22Rv1 (cell line): ENCODE measurements at regions not wholly inside any gene's neighbourhood (a gene's known extent, or its start where the extent isn't known, plus 50 kb on each side); places are given as distances from the start of the nearest gene placed in this dataset.
"Not testable (repeated sequence)": the region's sequence is repeated elsewhere in the genome, so short reads cannot be mapped to it uniquely, and the experiment has no call there.

Experiments
- CTCF ChIP-seq: fragments of 450-650 bp; IDR thresholded peaks from 2 replicates; pipeline ENCODE4 v1.5.1; 2017; ENCODE audit warnings: mild to moderate bottlenecking
- ZFX ChIP-seq: fragments of 450-650 bp; IDR thresholded peaks from 2 replicates; pipeline ENCODE4 v1.6.1; 2017; ENCODE audit warnings: antibody characterized with exemption, borderline replicate concordance

DNA sequence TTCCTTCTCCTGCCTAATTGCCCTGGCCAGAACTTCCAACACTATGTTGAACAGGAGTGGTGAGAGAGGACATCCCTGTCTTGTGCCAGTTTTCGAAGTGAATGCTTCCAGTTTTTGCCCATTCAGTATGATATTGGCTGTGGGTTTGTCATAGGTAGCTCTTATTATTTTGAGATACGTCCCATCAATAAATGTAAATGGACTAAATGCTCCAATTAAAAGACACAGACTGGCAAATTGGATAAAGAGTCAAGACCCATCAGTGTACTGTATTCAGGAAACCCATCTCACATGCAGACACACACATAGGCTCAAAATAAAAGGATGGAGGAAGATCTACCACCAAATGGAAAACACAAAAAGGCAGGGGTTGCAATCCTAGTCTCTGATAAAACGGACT is 123.6 kb upstream of the BCHE start:
- not testable (repeated sequence) for TF ChIP-seq CTCF, ZFX
